ENCODE measurements at regions not wholly inside any gene's neighbourhood (a gene's known extent, or its start where the extent isn't known, plus 50 kb on each side); places are given as distances from the start of the nearest gene placed in this dataset.

DNA sequence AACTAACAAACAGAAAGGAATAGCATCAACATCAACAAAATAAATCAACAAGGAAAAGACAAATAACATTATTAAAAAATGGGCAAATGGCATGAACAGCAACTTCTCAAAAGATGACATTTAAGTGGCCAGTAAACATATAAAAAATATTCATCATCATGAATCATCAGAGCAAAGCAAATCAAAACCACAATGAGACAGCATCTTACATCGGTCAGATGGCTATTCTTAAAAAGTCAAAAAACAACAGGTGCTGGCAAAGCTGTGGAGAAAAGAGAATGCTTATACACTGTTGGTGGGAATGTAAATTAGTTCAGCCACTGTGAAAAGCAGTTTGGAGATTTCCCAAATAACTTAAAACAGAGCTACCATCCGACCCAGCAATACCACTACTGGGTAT lies 327.1 kb downstream of the CMPK2 start:
- DNase-seq (ENCODE audit: low spot score in 2 of 2) (no peak), ATAC-seq (replicated peaks; ENCODE audit: extremely low read depth, poor library complexity, severe bottlenecking) (no peak)
- no peak overlapping the region for H3K27ac Mint-ChIP-seq (ENCODE audit: low read depth)

DNA sequence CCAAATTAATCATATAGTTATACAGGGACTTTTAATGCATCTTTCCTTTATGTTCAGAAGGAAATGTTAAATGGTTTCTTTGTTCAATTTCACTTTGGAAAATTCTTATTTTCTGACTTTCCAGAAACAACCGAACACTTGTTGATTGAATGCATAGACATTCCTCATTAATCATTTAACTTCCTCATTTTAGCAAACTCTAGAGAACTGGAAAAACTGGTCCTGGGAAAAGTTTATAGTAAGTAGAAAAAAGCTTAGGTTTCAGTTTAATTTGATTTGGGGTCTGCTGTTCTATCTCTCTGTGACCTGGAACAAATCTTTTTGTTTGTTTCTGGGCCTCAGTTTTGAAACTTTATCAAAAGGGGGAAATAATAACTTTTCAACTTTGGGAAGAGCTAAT lies 320.4 kb downstream of the CMPK2 start:
- DNase-seq (ENCODE audit: low spot score in 2 of 2) (no peak), ATAC-seq (replicated peaks; ENCODE audit: extremely low read depth, poor library complexity, severe bottlenecking) (no peak)
- Mint-ChIP-seq H3K4me3 (no peak overlapping the region), H3K9me3 (peaks cover 10% of the 10 kb centered on the region), H3K27ac (ENCODE audit: low read depth) (no peak overlapping the region), H3K27me3 (no peaks in the 10 kb centered on the region), H3K4me1 (no peaks in the 10 kb centered on the region), H3K36me3 (ENCODE audit: insufficient read depth) (no peaks in the 10 kb centered on the region)

More for the DNA sequence above, 327.1 kb downstream of the CMPK2 start:
- Mint-ChIP-seq H3K27me3 (peaks cover 13% of the 10 kb centered on the region), H3K4me3 (no peak overlapping the region), H3K4me1 (no peaks in the 10 kb centered on the region), H3K36me3 (ENCODE audit: insufficient read depth) (no peaks in the 10 kb centered on the region), H3K9me3 (peaks cover 3% of the 10 kb centered on the region)

DNA sequence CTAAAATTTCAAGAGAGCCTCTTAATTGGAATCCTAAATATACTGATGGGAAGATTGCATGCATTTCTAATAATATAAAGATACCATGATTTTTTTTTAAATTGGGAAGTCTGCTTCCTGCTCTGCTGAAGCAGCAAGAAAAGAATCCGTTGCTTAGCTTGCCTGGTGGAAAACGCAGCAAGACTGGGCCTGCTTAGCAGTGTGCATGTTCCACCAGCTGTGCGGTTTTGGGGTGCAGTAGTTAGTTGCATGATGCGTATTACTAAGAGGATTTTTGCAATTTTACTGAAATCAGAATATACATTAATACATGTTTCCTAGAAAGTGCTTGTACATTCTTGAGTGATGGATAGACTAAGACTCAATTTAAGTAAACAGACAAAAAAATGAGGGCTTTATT lies 319.9 kb downstream of the CMPK2 start:
- H3K4me1 Mint-ChIP-seq, result no peaks in the 10 kb centered on the region
- no peaks in the 10 kb centered on the region for H3K36me3 Mint-ChIP-seq (ENCODE audit: insufficient read depth)
- H3K27me3 Mint-ChIP-seq, result no peaks in the 10 kb centered on the region
- H3K27ac Mint-ChIP-seq (ENCODE audit: low read depth), result no peak overlapping the region
- no peak overlapping the region for H3K4me3 Mint-ChIP-seq
- ATAC-seq (replicated peaks; ENCODE audit: extremely low read depth, poor library complexity, severe bottlenecking) (no peak), DNase-seq (ENCODE audit: low spot score in 2 of 2) (no peak)
- H3K9me3 Mint-ChIP-seq, result peaks cover 10% of the 10 kb centered on the region

DNA sequence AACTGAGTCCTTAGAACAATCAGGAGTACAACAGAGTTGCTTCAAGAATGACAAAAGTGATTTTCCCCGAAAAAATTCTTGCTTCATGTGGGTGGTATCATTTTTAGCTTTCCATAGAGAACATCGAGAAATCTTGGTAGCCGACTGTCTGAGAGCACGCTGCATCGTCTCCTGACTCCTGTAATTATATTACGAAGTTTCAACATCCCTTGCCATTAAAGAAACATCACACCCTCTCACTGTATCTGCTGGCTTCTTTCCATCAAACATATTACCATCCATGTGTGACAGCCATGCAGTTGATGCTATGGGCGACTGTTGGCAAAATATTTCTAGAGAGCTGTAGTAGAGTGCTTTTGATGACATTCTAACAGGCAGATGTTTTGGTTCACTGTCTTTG lies 311.2 kb downstream of the CMPK2 start:
- Mint-ChIP-seq H3K27ac (ENCODE audit: low read depth) (no peak overlapping the region), H3K27me3 (no peaks in the 10 kb centered on the region), H3K9me3 (no peaks in the 10 kb centered on the region), H3K4me3 (no peak overlapping the region), H3K4me1 (no peaks in the 10 kb centered on the region), H3K36me3 (ENCODE audit: insufficient read depth) (no peaks in the 10 kb centered on the region)
- DNase-seq (ENCODE audit: low spot score in 2 of 2) (no peak), ATAC-seq (replicated peaks; ENCODE audit: extremely low read depth, poor library complexity, severe bottlenecking) (no peak)

DNA sequence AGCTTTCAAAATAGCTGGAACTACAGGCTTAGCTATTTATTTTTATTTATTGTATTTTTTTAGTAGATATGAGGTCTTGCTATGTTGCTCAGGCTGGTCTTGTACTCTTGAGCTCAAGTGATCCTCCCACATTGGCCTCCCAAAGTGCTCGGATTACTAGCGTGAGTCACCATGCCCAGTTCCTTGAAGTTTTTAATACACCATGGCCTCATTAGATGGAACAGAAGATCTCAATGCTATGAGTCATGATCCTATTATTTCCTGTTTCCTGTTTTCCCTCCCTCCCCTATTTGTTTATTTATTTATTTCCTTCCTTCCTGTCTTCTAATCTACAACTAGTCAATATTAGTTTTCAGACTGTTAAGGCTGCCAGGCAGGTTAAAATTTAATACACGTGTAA lies 309.0 kb downstream of the CMPK2 start:
- Mint-ChIP-seq H3K4me1 (no peaks in the 10 kb centered on the region), H3K27ac (ENCODE audit: low read depth) (no peak overlapping the region), H3K27me3 (no peaks in the 10 kb centered on the region)

DNA sequence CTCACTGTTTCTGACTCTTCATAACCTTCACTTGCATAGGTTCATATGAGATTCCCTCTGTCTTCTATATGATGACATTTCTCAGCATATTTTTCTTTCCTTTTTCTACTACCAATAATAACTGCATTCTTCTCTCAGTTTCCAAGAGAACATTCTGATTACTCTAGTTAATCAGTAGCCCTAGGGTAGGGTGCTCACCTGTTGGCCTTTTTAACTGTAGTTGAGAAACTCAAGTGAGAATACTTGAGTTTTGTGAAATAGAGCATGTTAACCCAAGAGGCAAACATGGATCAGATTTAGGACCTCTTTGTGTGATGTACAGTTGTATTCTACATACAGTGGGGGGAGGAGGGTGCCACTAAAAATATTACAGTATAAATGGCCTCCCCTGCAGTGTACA lies 308.0 kb downstream of the CMPK2 start:
- Mint-ChIP-seq H3K4me1 (no peaks in the 10 kb centered on the region), H3K27ac (ENCODE audit: low read depth) (no peak overlapping the region), H3K9me3 (no peaks in the 10 kb centered on the region), H3K4me3 (no peak overlapping the region), H3K27me3 (no peaks in the 10 kb centered on the region), H3K36me3 (ENCODE audit: insufficient read depth) (no peaks in the 10 kb centered on the region)
- DNase-seq (ENCODE audit: low spot score in 2 of 2), result no peak
- no peak for ATAC-seq (replicated peaks; ENCODE audit: extremely low read depth, poor library complexity, severe bottlenecking)

More for the DNA sequence above, 309.0 kb downstream of the CMPK2 start:
- DNase-seq (ENCODE audit: low spot score in 2 of 2), result no peak
- no peak for ATAC-seq (replicated peaks; ENCODE audit: extremely low read depth, poor library complexity, severe bottlenecking)
- Mint-ChIP-seq H3K4me3 (no peak overlapping the region), H3K36me3 (ENCODE audit: insufficient read depth) (no peaks in the 10 kb centered on the region), H3K9me3 (no peaks in the 10 kb centered on the region)

DNA sequence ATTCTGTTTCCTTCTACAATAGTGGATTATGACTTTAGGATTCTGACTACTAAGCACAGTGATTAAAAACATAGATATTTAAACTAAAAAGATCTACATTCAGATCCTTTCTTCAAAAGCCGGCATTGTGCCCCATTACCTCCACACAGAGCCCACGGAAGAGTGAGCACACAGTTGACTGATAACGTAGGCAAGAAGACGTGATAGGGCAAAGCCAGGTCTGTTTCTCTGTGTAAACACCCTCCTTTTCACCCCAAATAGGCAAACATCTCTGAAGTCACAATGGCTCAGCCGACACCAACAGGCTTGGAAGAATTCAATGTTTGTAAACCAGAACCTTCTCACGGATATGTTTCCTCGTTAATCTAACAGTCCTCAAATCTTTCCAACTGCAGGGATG lies 302.9 kb downstream of the CMPK2 start:
- H3K27ac Mint-ChIP-seq (ENCODE audit: low read depth), result no peak overlapping the region
- H3K9me3 Mint-ChIP-seq, result no peaks in the 10 kb centered on the region
- DNase-seq (ENCODE audit: low spot score in 2 of 2), result no peak
- no peak overlapping the region for H3K4me3 Mint-ChIP-seq
- no peaks in the 10 kb centered on the region for H3K36me3 Mint-ChIP-seq (ENCODE audit: insufficient read depth)
- no peak for ATAC-seq (replicated peaks; ENCODE audit: extremely low read depth, poor library complexity, severe bottlenecking)
- H3K27me3 Mint-ChIP-seq, result no peaks in the 10 kb centered on the region
- H3K4me1 Mint-ChIP-seq, result no peaks in the 10 kb centered on the region

DNA sequence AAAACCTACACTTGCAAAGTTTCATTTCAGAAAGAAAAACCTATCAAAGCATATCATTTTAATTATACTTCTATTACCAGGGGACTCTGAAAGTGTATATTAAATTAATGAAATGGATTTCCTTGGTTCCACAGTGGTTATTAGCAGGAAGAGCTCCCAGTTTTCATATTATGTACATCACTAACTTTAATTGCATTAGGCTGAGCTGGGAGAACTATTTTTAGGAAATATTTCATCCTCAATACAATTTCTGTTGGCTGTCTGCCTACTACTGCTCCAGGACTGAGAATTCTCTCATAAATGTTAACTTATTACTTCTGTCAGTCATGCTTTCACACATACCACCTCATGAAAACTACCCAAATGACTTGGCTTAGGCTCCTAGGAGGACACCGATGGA lies 301.4 kb downstream of the CMPK2 start:
- H3K4me1 Mint-ChIP-seq, result no peaks in the 10 kb centered on the region
- H3K36me3 Mint-ChIP-seq (ENCODE audit: insufficient read depth), result peaks cover 2% of the 10 kb centered on the region
- DNase-seq (ENCODE audit: low spot score in 2 of 2), result no peak
- H3K9me3 Mint-ChIP-seq, result no peaks in the 10 kb centered on the region
- H3K27me3 Mint-ChIP-seq, result no peaks in the 10 kb centered on the region
- no peak for ATAC-seq (replicated peaks; ENCODE audit: extremely low read depth, poor library complexity, severe bottlenecking)
- H3K4me3 Mint-ChIP-seq, result no peak overlapping the region
- no peak overlapping the region for H3K27ac Mint-ChIP-seq (ENCODE audit: low read depth)

DNA sequence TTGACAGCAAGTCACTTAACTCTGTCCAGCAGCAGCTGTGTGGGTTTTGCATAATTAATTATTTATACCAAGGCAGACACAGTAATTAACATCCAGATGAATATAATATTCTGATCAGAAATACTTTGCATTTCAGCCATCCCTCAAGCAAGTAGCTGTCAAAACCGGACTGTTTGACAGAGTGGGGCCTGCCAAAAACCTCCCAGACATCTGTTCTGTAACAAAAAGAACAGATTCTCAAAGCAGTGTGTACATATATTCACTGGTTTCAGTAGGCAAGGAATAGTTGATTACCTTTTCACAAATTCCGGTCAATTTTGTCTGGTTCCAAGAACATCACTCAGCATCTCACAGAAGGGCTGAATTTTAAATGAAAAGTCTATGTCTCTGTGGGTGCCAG lies 291.6 kb downstream of the CMPK2 start:
- peaks cover 4% of the 10 kb centered on the region for H3K9me3 Mint-ChIP-seq
- H3K4me3 Mint-ChIP-seq, result no peak overlapping the region
- no peaks in the 10 kb centered on the region for H3K36me3 Mint-ChIP-seq (ENCODE audit: insufficient read depth)
- ATAC-seq (replicated peaks; ENCODE audit: extremely low read depth, poor library complexity, severe bottlenecking), result no peak
- no peak for DNase-seq (ENCODE audit: low spot score in 2 of 2)
- H3K4me1 Mint-ChIP-seq, result no peaks in the 10 kb centered on the region
- no peak overlapping the region for H3K27ac Mint-ChIP-seq (ENCODE audit: low read depth)
- no peaks in the 10 kb centered on the region for H3K27me3 Mint-ChIP-seq

DNA sequence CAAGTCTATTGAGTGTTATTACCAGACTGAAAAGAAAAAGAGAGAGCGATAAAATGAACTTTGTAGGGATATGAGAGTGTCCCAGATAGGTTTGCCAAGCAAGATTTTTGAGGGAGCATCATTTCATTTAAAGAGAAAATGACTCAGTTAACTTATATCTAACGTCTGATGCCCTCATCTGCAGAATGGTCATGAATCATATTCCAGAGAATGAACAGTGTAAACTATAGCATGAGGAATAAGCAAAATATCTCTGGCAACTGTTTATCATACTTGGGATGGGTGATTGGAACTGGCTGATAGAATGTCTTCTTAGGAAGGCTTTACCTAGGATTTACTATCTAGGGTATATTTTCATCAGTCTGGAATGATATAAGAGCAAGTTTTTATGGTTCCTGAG lies 289.4 kb downstream of the CMPK2 start:
- no peak for DNase-seq (ENCODE audit: low spot score in 2 of 2)
- Mint-ChIP-seq H3K36me3 (ENCODE audit: insufficient read depth) (no peaks in the 10 kb centered on the region), H3K4me3 (no peak overlapping the region), H3K4me1 (no peaks in the 10 kb centered on the region), H3K27me3 (no peaks in the 10 kb centered on the region), H3K9me3 (peaks cover 4% of the 10 kb centered on the region), H3K27ac (ENCODE audit: low read depth) (no peak overlapping the region)
- no peak for ATAC-seq (replicated peaks; ENCODE audit: extremely low read depth, poor library complexity, severe bottlenecking)

DNA sequence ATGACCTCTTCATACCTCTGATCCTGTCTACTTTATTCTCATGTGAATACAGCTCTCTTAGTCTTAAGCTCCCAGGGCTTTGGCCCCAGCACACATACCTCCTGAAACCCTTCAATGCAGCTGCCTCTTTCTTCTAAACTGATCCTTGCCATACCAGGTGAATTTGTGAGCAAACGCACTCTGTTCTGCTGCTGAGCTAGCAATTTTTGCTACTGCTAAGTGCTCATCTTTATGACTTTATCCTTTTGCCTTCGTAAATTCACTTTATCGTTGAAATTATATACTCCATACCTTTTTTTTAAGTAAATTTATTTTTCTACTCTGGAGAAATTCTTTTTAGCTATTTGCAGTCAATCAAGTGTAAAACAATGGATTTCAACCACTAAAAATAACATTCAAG lies 287.7 kb downstream of the CMPK2 start:
- no peaks in the 10 kb centered on the region for H3K4me1 Mint-ChIP-seq
- peaks cover 10% of the 10 kb centered on the region for H3K9me3 Mint-ChIP-seq
- no peak overlapping the region for H3K4me3 Mint-ChIP-seq
- no peaks in the 10 kb centered on the region for H3K36me3 Mint-ChIP-seq (ENCODE audit: insufficient read depth)
- no peak for ATAC-seq (replicated peaks; ENCODE audit: extremely low read depth, poor library complexity, severe bottlenecking)
- no peak overlapping the region for H3K27ac Mint-ChIP-seq (ENCODE audit: low read depth)
- H3K27me3 Mint-ChIP-seq, result no peaks in the 10 kb centered on the region
- no peak for DNase-seq (ENCODE audit: low spot score in 2 of 2)

DNA sequence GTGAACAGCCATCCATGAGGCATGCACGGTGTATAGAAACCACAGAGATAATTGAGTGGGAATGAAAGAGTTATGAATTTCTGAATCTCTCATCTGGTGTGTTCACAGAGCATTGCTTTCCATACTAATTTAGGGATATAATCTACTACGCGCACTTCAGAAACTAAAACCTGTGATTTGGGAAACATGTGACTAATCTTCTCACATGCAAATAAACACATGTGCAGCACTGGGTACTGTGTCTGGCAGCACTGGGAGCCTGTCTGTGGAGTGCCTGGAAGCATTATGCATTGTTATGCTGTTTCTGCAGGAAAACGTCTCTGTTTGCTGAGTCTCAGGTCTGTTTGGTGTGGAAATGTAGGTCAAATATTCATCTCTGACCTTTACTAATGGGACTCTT lies 287.3 kb downstream of the CMPK2 start:
- H3K27ac Mint-ChIP-seq (ENCODE audit: low read depth), result no peak overlapping the region

DNA sequence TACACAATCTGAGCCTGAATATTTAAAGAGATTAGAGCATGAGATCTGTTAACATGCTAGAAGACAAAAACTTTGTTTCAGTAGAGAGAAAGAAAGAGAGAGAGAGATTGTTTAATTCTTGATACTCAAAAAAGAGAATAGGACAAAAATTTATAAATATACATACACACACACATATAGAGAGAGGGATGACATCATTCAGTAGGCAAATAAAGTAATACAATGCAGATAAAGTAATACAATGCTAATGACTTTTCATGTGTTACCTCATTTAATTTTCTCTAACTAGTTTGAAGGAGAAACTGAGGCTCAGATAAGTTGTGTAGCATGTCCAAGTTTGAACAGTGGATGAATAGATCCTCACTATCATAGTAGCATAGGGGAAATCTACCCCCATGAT lies 286.4 kb downstream of the CMPK2 start:
- ATAC-seq (replicated peaks; ENCODE audit: extremely low read depth, poor library complexity, severe bottlenecking), result no peak
- no peak for DNase-seq (ENCODE audit: low spot score in 2 of 2)
- H3K9me3 Mint-ChIP-seq, result peaks cover 14% of the 10 kb centered on the region
- no peaks in the 10 kb centered on the region for H3K27me3 Mint-ChIP-seq
- H3K4me1 Mint-ChIP-seq, result no peaks in the 10 kb centered on the region
- H3K27ac Mint-ChIP-seq (ENCODE audit: low read depth), result no peak overlapping the region
- no peak overlapping the region for H3K4me3 Mint-ChIP-seq
- H3K36me3 Mint-ChIP-seq (ENCODE audit: insufficient read depth), result no peaks in the 10 kb centered on the region

More for the DNA sequence above, 287.3 kb downstream of the CMPK2 start:
- H3K4me3 Mint-ChIP-seq, result no peak overlapping the region
- DNase-seq (ENCODE audit: low spot score in 2 of 2), result no peak
- no peaks in the 10 kb centered on the region for H3K36me3 Mint-ChIP-seq (ENCODE audit: insufficient read depth)
- no peaks in the 10 kb centered on the region for H3K27me3 Mint-ChIP-seq
- H3K9me3 Mint-ChIP-seq, result peaks cover 14% of the 10 kb centered on the region
- no peaks in the 10 kb centered on the region for H3K4me1 Mint-ChIP-seq
- ATAC-seq (replicated peaks; ENCODE audit: extremely low read depth, poor library complexity, severe bottlenecking), result no peak

DNA sequence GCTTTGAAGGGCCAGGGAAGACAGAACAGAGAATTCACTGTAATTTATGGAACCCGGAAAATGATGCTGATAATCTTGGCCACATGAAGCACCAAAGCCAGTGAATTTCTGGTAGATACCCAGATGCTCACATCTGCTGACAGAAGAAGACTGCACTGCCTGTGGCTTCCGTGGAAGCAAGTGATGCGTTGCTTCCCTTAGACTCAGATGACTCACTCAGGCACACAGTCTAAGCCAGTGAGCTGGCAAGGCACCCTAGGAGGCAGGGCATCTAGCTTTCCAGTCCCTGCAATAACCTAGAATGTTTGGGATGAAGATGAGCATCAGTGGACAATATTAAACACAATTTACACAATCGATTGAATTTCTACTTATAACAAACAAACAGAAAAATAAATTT lies 284.7 kb downstream of the CMPK2 start:
- no peak for DNase-seq (ENCODE audit: low spot score in 2 of 2)

More for the DNA sequence above, 284.7 kb downstream of the CMPK2 start:
- H3K36me3 Mint-ChIP-seq (ENCODE audit: insufficient read depth), result no peaks in the 10 kb centered on the region
- no peak overlapping the region for H3K4me3 Mint-ChIP-seq
- no peaks in the 10 kb centered on the region for H3K27me3 Mint-ChIP-seq
- H3K4me1 Mint-ChIP-seq, result no peaks in the 10 kb centered on the region
- no peak for ATAC-seq (replicated peaks; ENCODE audit: extremely low read depth, poor library complexity, severe bottlenecking)
- peaks cover 19% of the 10 kb centered on the region for H3K9me3 Mint-ChIP-seq
- H3K27ac Mint-ChIP-seq (ENCODE audit: low read depth), result no peak overlapping the region

All from central memory CD8-positive, alpha-beta T cell (primary cell).